ENCODE measurements at regions not wholly inside any gene's neighbourhood (a gene's known extent, or its start where the extent isn't known, plus 50 kb on each side); places are given as distances from the start of the nearest gene placed in this dataset.

- DNase-seq (ENCODE audit: low read depth) = peak; percentile 62
Observed at GRCh38 chr10:88092973-88093372, 229.5 kb downstream of the PTEN start.

GRCh38 chr10:88094795-88095194, 231.4 kb downstream of the PTEN start:
- H3K4me3 ChIP-seq (ENCODE audit: low read depth, low read length) = no peak overlapping the region
- no peak for DNase-seq (ENCODE audit: low read depth)
- no peak for TF ChIP-seq CTCF (IDR thresholded peaks at IDR 0.05; ENCODE audit: insufficient read depth, low read depth, low read length, missing control alignments)

More at GRCh38 chr10:88092973-88093372, 229.5 kb downstream of the PTEN start:
- H3K4me3 ChIP-seq (ENCODE audit: low read depth, low read length) = no peak overlapping the region
- TF ChIP-seq CTCF (IDR thresholded peaks at IDR 0.05; ENCODE audit: insufficient read depth, low read depth, low read length, missing control alignments) = no peak

GRCh38 chr10:88095223-88095721, 231.8 kb downstream of the PTEN start:
- DNase-seq (ENCODE audit: low read depth) = no peak
- no peak overlapping the region for H3K4me3 ChIP-seq (ENCODE audit: low read depth, low read length)
- no peak for TF ChIP-seq CTCF (IDR thresholded peaks at IDR 0.05; ENCODE audit: insufficient read depth, low read depth, low read length, missing control alignments)

DNA sequence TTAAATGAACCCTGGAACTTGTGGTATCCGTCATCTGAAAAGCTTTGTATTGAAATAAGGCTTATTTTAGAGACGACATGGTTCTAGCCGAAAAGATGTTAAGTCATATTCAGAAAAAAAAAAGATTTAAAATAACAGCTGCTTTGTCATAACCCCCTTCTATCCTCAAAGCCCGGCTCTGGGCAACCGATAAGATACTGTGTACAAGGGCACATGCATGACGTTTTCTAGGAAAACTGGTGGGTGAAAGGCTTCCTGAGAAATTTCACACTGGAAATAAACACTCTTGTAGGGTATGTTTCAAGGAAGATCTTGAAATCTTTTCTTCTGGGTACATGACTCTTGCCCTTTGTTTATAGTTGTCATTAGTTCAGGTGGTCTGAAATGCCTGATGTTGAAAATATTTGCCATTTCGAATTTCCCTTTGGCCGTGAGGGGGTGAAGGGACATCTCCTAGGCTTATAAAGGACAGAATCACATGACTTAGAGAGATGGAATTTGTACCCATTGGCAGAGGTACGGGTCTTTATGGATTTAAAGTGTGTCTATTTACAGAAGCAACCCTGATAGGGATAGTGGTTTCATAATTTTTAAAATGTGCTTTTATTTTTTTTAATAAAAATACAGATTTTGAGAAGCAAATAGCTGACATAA, 232.5 kb downstream of the PTEN start:
- DNase-seq (ENCODE audit: low read depth) = no peak
- no peak overlapping the region for H3K4me3 ChIP-seq (ENCODE audit: low read depth, low read length)
- TF ChIP-seq CTCF (IDR thresholded peaks at IDR 0.05; ENCODE audit: insufficient read depth, low read depth, low read length, missing control alignments) = no peak

DNA sequence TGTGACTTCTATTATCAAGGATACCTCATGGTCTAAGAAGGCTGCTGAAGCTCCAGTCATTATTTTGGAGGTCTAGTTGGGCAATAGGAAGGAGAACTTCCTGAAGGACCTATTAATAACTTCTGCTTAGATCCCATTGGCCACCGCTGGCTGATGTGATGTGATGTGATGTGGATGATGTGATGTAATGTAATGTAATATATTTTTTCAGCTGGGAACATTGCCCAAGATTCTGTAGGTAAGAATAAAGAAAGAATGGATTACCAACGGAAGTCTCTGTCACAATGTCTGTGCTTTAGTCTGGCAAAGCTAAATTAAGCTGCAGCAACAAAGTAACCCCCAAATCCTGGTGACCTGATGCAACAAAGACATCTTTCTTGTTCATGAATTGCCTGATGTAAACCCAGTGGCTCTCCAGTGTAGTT, 233.7 kb downstream of the PTEN start:
- no peak for TF ChIP-seq CTCF (IDR thresholded peaks at IDR 0.05; ENCODE audit: insufficient read depth, low read depth, low read length, missing control alignments)
- H3K4me3 ChIP-seq (ENCODE audit: low read depth, low read length) = no peak overlapping the region
- DNase-seq (ENCODE audit: low read depth) = no peak

GRCh38 chr10:88097536-88097935, 234.1 kb downstream of the PTEN start:
- no peak for TF ChIP-seq CTCF (IDR thresholded peaks at IDR 0.05; ENCODE audit: insufficient read depth, low read depth, low read length, missing control alignments)
- no peak overlapping the region for H3K4me3 ChIP-seq (ENCODE audit: low read depth, low read length)
- no peak for DNase-seq (ENCODE audit: low read depth)

- DNase-seq (ENCODE audit: low read depth) = no peak
- no peak for TF ChIP-seq CTCF (IDR thresholded peaks at IDR 0.05; ENCODE audit: insufficient read depth, low read depth, low read length, missing control alignments)
- no peak overlapping the region for H3K4me3 ChIP-seq (ENCODE audit: low read depth, low read length)
Observed at GRCh38 chr10:88100281-88100680, 236.9 kb downstream of the PTEN start.
